GM12878 (cell line): ENCODE measurements at regions not wholly inside any gene's neighbourhood (a gene's known extent, or its start where the extent isn't known, plus 50 kb on each side); places are given as distances from the start of the nearest gene placed in this dataset.

Source experiments
- ATAC-seq: fragments of 200-7000 bp; cut with Tn5 transposase; 3 replicates; pipeline ENCODE4 v1.9.1; 2020; ENCODE audit warnings: mild to moderate bottlenecking, moderate library complexity
- BruUV-seq: library from RNA; stranded (reverse); fragments of 400-500 nt; replicated peaks from 2 replicates; lab custom pipeline; 2021; lab: Mats Ljungman, UMichigan
- CTCF ChIA-PET: fragments of 300-600 bp; sonication (Branson Sonifier 250); formaldehyde crosslinking; extraction: SDS; loops from one replicate; lab custom pipeline; 2021; ENCODE audit warnings: inconsistent platforms; lab: Yijun Ruan, JAX
- POLR2A ChIA-PET: fragments of 350-600 bp; formaldehyde crosslinking; extraction: SDS; loops from one replicate; lab custom pipeline; 2021; ENCODE audit warnings: inconsistent platforms; lab: Charles Lee
- RAD21 ChIA-PET: fragments of 300-600 bp; sonication (Branson Sonifier 250); formaldehyde crosslinking; loops from one replicate; lab custom pipeline; 2023; ENCODE audit warnings: antibody characterized with exemption; ENCODE audit not compliant: unreplicated experiment; lab: Charles Lee
- SMC1A ChIA-PET: fragments of 300-600 bp; sonication (Branson Sonifier 250); formaldehyde crosslinking; loops from one replicate; lab custom pipeline; 2023; ENCODE audit not compliant: unreplicated experiment, uncharacterized antibody; lab: Charles Lee
- DNase-seq: peaks from one replicate; pipeline ENCODE4 v3.0.0-alpha.2; 2011; ENCODE audit warnings: low read depth, low spot score
- FAIRE-seq: peaks from 3 replicates; lab custom pipeline; 2011; peaks lifted over from hg19 to GRCh38; lab: Jason Lieb, UNC
- H2AFZ ChIP-seq: 2 replicates; pipeline ENCODE4 v1.6.0; 2011; ENCODE audit warnings: low read depth, low read length, control low read depth; ENCODE audit not compliant: control insufficient read depth
- H3K27ac ChIP-seq: 2 replicates; pipeline ENCODE4 v1.5.1; 2011; ENCODE audit warnings: control low read depth; ENCODE audit not compliant: control insufficient read depth, insufficient read depth
- H3K27me3 ChIP-seq, 2 experiments: replicated peaks in 1 of 2; 2 replicates each; pipeline versions ENCODE4 v1.6.0 to v1.6.1; 2011; ENCODE audit warnings: low read length in 1 of 2; ENCODE audit not compliant: control insufficient read depth in 2 of 2, insufficient read depth in 2 of 2
- H3K36me3 ChIP-seq, 2 experiments: 2 replicates each; pipeline ENCODE4 v1.5.1; 2011; ENCODE audit warnings: low read length in 1 of 2; ENCODE audit not compliant: control insufficient read depth in 2 of 2, insufficient read depth in 2 of 2
- H3K4me1 ChIP-seq: 2 replicates; pipeline ENCODE4 v1.6.1; 2011; ENCODE audit warnings: mild to moderate bottlenecking, low read length, moderate library complexity, mixed read lengths; ENCODE audit not compliant: control insufficient read depth, insufficient read depth
- H3K4me2 ChIP-seq: 2 replicates; pipeline ENCODE4 v1.6.0; 2011; ENCODE audit warnings: control low read depth; ENCODE audit not compliant: control insufficient read depth, insufficient read depth
- H3K4me3 ChIP-seq: fragments of 200-600 bp; sonication (generic); 2 replicates; pipeline ENCODE4 v1.5.1; 2016
- H3K79me2 ChIP-seq: 2 replicates; pipeline ENCODE4 v1.6.0; 2011; ENCODE audit warnings: low read length; ENCODE audit not compliant: control insufficient read depth, insufficient read depth
- H3K9ac ChIP-seq: 2 replicates; pipeline ENCODE4 v1.8.0; 2011; ENCODE audit warnings: low read length, control low read depth, mixed read lengths; ENCODE audit not compliant: control insufficient read depth, insufficient read depth
- H3K9me3 ChIP-seq: replicated peaks from 3 replicates; pipeline ENCODE4 v1.5.1; 2011; ENCODE audit warnings: mild to moderate bottlenecking, low read length; ENCODE audit not compliant: control insufficient read depth, insufficient read depth
- H4K20me1 ChIP-seq: 2 replicates; pipeline ENCODE4 v1.6.0; 2011; ENCODE audit not compliant: control insufficient read depth, insufficient read depth
- ATF3 ChIP-seq: IDR thresholded peaks from 2 replicates; pipeline ENCODE4 v1.6.1; 2011; ENCODE audit warnings: low read depth, mild to moderate bottlenecking, low read length, moderate library complexity, borderline replicate concordance; ENCODE audit errors: extremely low read depth
- CHD1 ChIP-seq: IDR thresholded peaks from 2 replicates; pipeline ENCODE4 v1.6.1; 2012; ENCODE audit warnings: low read depth, low read length, improper control_type of control experiment
- ETV6 ChIP-seq, 2 experiments: fragments of 450-650 bp in 1 of 2; IDR thresholded peaks in 1 of 2; conservative IDR thresholded peaks in 1 of 2; 2 replicates each; pipeline ENCODE4 v1.6.1; 2014; ENCODE audit warnings: antibody characterized with exemption in 1 of 2, borderline replicate concordance in 1 of 2, low read depth in 1 of 2, mild to moderate bottlenecking in 1 of 2, moderate library complexity in 1 of 2
- FOS ChIP-seq: IDR thresholded peaks from 3 replicates; pipeline ENCODE4 v1.6.1; 2011; ENCODE audit warnings: borderline replicate concordance; ENCODE audit not compliant: insufficient read length; ENCODE audit errors: extremely low read depth
- HDGF ChIP-seq: fragments of 450-650 bp; IDR thresholded peaks from 2 replicates; pipeline ENCODE4 v1.6.1; 2016; ENCODE audit warnings: antibody characterized with exemption
- JUNB ChIP-seq: IDR thresholded peaks from 2 replicates; pipeline ENCODE4 v1.6.1; 2016; ENCODE audit warnings: antibody characterized with exemption, mild to moderate bottlenecking
- MYC ChIP-seq: IDR thresholded peaks from 2 replicates; pipeline ENCODE4 v1.6.1; 2011; ENCODE audit warnings: mild to moderate bottlenecking, low read length, moderate library complexity, inconsistent platforms; ENCODE audit not compliant: insufficient read depth, insufficient replicate concordance, insufficient read length, severe bottlenecking
- NFYB ChIP-seq: IDR thresholded peaks from 2 replicates; pipeline ENCODE4 v1.6.1; 2011; ENCODE audit warnings: low read depth, mild to moderate bottlenecking, low read length, improper control_type of control experiment, moderate library complexity; ENCODE audit not compliant: insufficient read depth
- PAX8 ChIP-seq: fragments of 450-650 bp; IDR thresholded peaks from 2 replicates; pipeline ENCODE4 v1.6.1; 2017; ENCODE audit warnings: mild to moderate bottlenecking, moderate library complexity
- TAF1 ChIP-seq: IDR thresholded peaks from 2 replicates; pipeline ENCODE4 v1.6.1; 2011; ENCODE audit warnings: mild to moderate bottlenecking, low read depth, low read length, borderline replicate concordance
- WGBS: methylation state at CpG from one replicate; pipeline ENCODE4 v1.1.6; 2016; ENCODE audit warnings: low lambda C conversion rate; ENCODE audit not compliant: insufficient replicate concordance, insufficient coverage; ENCODE audit errors: missing lambda C conversion rate; 5-methylcytosine and 5-hydroxymethylcytosine counted together
- in situ Hi-C: fragments of 300-500 bp; cut with MboI; formaldehyde crosslinking; loops from 9 replicates; pipeline ENCODE4 v1.14.3; 2018; ENCODE audit warnings: mixed read lengths
- intact Hi-C: fragments of 100-400 bp; cut with micrococcal nuclease; formaldehyde crosslinking; loops from one replicate; pipeline ENCODE4 v1.14.2; 2022; ENCODE audit not compliant: unreplicated experiment

DNA sequence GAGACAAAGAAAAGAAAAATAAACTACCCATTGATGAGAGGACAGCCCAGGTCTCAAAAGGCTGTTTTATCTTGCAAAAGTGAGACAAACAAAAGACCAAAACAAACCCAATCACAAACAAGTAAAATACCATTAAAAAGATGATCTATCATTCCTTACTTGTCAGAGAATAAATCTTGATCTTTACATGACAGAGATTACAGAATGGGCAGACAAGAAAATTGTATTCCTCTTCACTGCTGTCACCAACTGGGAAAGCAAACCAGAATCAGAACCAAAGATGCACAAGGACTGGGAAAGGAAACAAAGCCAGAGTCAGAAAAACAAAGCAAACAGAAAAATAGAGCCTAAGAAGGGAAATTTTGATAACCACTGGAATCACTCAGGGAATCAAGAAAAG, 444.0 kb upstream of the PDE3A start:
- Histone ChIP-seq H3K9ac (no peak overlapping the region), H3K79me2 (no peaks in the 10 kb centered on the region), H3K27me3 (no peaks in the 10 kb centered on the region), H3K4me1 (no peaks in the 10 kb centered on the region), H2AFZ (no peak overlapping the region), H3K4me2 (no peak overlapping the region), H3K9me3 (no peaks in the 10 kb centered on the region), H3K36me3 (no peaks in the 10 kb centered on the region), H3K4me3 (no peak overlapping the region), H4K20me1 (no peaks in the 10 kb centered on the region), H3K27ac (no peak overlapping the region)
- ATAC-seq (no peak), FAIRE-seq (no peak), DNase-seq (no peak)
- ChIA-PET CTCF (interaction anchor here (1.7 kb wide), 1 partner anchor 8 kb away, joined by 5 read pairs; no protein-coding TSS in a partner anchor), SMC1A (interaction anchor here (0.6 to 1.4 kb wide), 2 partner anchors 8 to 13 kb away, joined by 3 to 8 read pairs; no protein-coding TSS in a partner anchor), POLR2A (no interaction called here), RAD21 (no interaction called here)
- in situ Hi-C loops = no loop called here
- BruUV-seq = no TSS peak
- intact Hi-C loops = no loop called here
- TF ChIP-seq HDGF (no peak), PAX8 (no peak)

DNA sequence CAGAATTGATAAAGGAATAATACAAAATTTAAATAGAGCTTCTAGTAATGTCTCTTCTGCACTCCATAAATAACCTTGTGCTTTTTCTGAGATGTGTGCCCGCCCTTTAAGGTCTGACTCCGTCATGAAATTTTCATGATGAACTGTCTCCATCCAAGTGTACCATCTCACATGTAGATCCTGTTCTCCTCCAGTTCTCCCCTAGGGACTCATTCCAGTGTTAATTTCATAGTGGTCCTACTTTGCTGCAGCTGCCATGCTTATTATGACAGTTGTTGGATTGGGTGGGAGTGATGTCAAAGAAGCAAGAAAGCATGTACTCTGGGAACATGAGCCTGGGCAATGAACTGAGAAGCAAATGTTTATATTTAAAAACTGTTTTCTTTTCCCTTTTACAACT, 442.5 kb upstream of the PDE3A start:
- intact Hi-C loops = no loop called here
- no peak for DNase-seq
- no peak for FAIRE-seq
- no peaks in the 10 kb centered on the region for H3K9me3 ChIP-seq
- H3K4me1 ChIP-seq = no peaks in the 10 kb centered on the region
- RAD21 ChIA-PET = interaction anchor here (0.9 kb wide), 1 partner anchor 15 kb away, joined by 3 read pairs; no protein-coding TSS in a partner anchor
- CTCF ChIA-PET = no interaction called here
- TF ChIP-seq FOS = no peak
- no peak for TF ChIP-seq ATF3
- TF ChIP-seq CHD1 = no peak
- TF ChIP-seq NFYB = no peak
- TF ChIP-seq ETV6 (conservative IDR thresholded peaks at IDR 0.05 in 1 of 2, IDR thresholded peaks at IDR 0.05 in 1 of 2; ENCODE audit: borderline replicate concordance in 1 of 2, low read depth in 1 of 2) = no peak
- no peak for TF ChIP-seq TAF1
- no peak for TF ChIP-seq MYC
- TF ChIP-seq JUNB = no peak
- H3K27me3 ChIP-seq = no peaks in the 10 kb centered on the region
- H4K20me1 ChIP-seq = no peaks in the 10 kb centered on the region
- H3K79me2 ChIP-seq = no peaks in the 10 kb centered on the region
- no peaks in the 10 kb centered on the region for H3K36me3 ChIP-seq
- WGBS = 66% methylated on average over 2 of the region's 2 CpGs
- no peak overlapping the region for H3K27ac ChIP-seq
- H3K4me2 ChIP-seq = no peak overlapping the region
- ATAC-seq = no peak
- SMC1A ChIA-PET = interaction anchor here (1.0 kb wide), 1 partner anchor 12 kb away, joined by 3 read pairs; no protein-coding TSS in a partner anchor
- no peak overlapping the region for H2AFZ ChIP-seq
- no peak overlapping the region for H3K9ac ChIP-seq
- H3K4me3 ChIP-seq = no peak overlapping the region
- BruUV-seq = no TSS peak
- in situ Hi-C loops = no loop called here
- POLR2A ChIA-PET = no interaction called here
